Omental fat pad (tissue), 3 donors: ENCODE measurements at regions not wholly inside any gene's neighbourhood (a gene's known extent, or its start where the extent isn't known, plus 50 kb on each side); places are given as distances from the start of the nearest gene placed in this dataset.

Experiments used
- ATAC-seq: fragments of 150-250 bp; one replicate; pipeline ENCODE4 v1.9.1; 2016; ENCODE audit warnings: mild to moderate bottlenecking, moderate library complexity; ENCODE audit not compliant: low FRiP score
- DNase-seq: peaks from one replicate; pipeline ENCODE4 v3.0.0-alpha.2; 2019; ENCODE audit warnings: low spot score
- CTCF ChIP-seq, 3 donors: fragments of 450-650 bp; IDR thresholded peaks; one replicate each; pipeline ENCODE4 v1.5.1; 2016 to 2017; ENCODE audit warnings: antibody characterized with exemption in 3 of 3, mild to moderate bottlenecking in 3 of 3, moderate library complexity in 2 of 3

DNA sequence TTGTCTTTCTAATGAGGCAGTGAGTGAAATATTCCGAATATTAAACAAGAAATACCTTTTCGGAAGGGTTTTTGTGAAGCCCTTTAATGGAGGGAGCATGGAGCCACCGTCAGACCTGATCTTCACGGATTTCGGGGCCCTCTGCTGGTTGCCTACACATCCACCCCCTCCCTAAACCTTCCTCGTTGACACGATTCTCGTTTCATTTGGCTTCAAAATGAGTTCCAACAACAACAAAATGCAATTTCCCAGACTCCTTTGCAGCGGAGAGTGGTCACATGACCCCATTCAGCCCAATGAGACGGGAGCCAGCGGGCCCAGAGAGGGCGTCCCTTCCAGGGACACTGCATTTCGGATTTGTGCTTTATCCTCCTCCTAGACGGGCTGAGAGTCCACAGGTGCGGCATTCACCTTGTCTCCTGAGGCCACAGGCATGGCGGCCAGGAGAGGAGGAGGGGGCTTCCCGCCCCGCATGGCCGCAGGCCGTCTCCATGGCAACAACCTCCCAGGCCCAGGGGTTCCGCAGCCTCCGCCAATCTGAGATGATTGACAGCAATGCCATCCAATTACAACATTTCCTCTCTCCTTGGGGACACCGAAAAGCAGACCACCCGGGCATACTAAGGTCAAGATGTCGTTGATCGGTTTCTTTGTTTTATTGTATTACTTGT lies 259.8 kb downstream of the C16orf95 start:
- no peak for TF ChIP-seq CTCF (IDR thresholded peaks at IDR 0.05)
- ATAC-seq, result no peak
- DNase-seq, result no peak

GRCh38 chr16:87057951-87058560 lies 259.1 kb downstream of the C16orf95 start:
- TF ChIP-seq CTCF (IDR thresholded peaks at IDR 0.05), result no peak
- DNase-seq (no peak), ATAC-seq (no peak)

- no peak for TF ChIP-seq CTCF (IDR thresholded peaks at IDR 0.05)
- no peak for DNase-seq
- ATAC-seq, result no peak
These were observed 258.4 kb downstream of the C16orf95 start for GRCh38 chr16:87058728-87059250.

- DNase-seq (no peak), ATAC-seq (no peak)
- TF ChIP-seq CTCF (IDR thresholded peaks at IDR 0.05), result no peak
These were observed 256.9 kb downstream of the C16orf95 start for GRCh38 chr16:87060034-87060986.

DNA sequence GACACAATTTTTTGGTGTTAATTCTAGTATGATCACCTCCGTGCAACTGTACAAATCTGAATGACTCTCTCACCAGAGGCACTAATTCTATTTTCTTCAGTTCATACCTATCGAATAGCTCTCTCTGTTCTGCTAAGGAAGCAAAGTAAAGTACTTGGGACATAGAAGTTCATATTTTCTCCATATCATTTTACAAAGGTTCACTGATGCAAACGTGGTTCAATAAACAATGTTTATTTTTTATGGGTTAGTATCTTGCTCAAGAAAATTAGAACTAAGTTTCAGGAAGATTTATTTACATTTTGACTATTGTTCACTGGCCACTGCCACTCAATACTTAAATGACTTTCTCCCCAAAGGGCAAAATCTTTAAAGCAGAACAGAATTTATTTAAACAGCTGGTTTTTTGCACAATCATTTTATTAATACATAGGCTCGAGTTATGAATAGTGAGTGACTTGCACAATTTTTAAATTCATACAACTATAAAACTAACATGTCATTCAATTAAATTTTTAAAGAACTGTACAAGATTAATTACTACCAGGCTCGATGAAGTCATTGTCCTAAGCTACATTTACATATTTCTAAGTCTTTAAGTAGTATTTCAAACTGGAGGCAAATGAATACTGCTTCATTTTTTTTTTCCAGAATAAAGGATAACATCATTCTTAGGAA lies 255.8 kb downstream of the C16orf95 start:
- DNase-seq (no peak), ATAC-seq (no peak)

More for the DNA sequence above, 255.8 kb downstream of the C16orf95 start:
- TF ChIP-seq CTCF (IDR thresholded peaks at IDR 0.05), result no peak
